Smooth muscle cell (in vitro differentiated cells): ENCODE measurements at regions not wholly inside any gene's neighbourhood (a gene's known extent, or its start where the extent isn't known, plus 50 kb on each side); places are given as distances from the start of the nearest gene placed in this dataset.

Source experiments
- DNase-seq: peaks from one replicate; lab custom pipeline; 2025; ENCODE audit not compliant: unreplicated experiment; lab: John Stamatoyannopoulos, UW
- H2AFZ ChIP-seq: fragments of 200-600 bp; sonication (generic); 2 replicates; pipeline ENCODE4 v1.6.0; 2016; ENCODE audit warnings: antibody characterized with exemption, low read depth, mild to moderate bottlenecking
- H3F3A ChIP-seq: fragments of 200-600 bp; sonication (generic); 2 replicates; pipeline ENCODE4 v1.6.0; 2017; ENCODE audit warnings: antibody characterized with exemption, low read depth
- H3K27ac ChIP-seq: fragments of 200-600 bp; sonication (generic); 2 replicates; pipeline ENCODE4 v1.5.1; 2016; ENCODE audit warnings: low read depth, mild to moderate bottlenecking
- H3K27me3 ChIP-seq: fragments of 200-600 bp; sonication (generic); 2 replicates; pipeline ENCODE4 v1.6.1; 2016; ENCODE audit warnings: low read depth, mild to moderate bottlenecking
- H3K36me3 ChIP-seq: fragments of 200-600 bp; sonication (generic); 2 replicates; pipeline ENCODE4 v1.5.1; 2016; ENCODE audit warnings: low read depth
- H3K4me1 ChIP-seq: fragments of 200-600 bp; sonication (generic); 2 replicates; pipeline ENCODE4 v1.5.1; 2016; ENCODE audit warnings: low read depth
- H3K4me2 ChIP-seq: fragments of 200-600 bp; sonication (generic); 2 replicates; pipeline ENCODE4 v1.6.0; 2016; ENCODE audit warnings: mild to moderate bottlenecking
- H3K4me3 ChIP-seq: fragments of 200-600 bp; sonication (generic); 2 replicates; pipeline ENCODE4 v1.5.1; 2016; ENCODE audit warnings: mild to moderate bottlenecking
- H3K79me2 ChIP-seq: fragments of 200-600 bp; sonication (generic); 2 replicates; pipeline ENCODE4 v1.6.0; 2016; ENCODE audit warnings: low read depth, mild to moderate bottlenecking
- H3K9ac ChIP-seq: fragments of 200-600 bp; sonication (generic); 2 replicates; pipeline ENCODE4 v1.6.0; 2016; ENCODE audit warnings: low read depth
- H3K9me3 ChIP-seq: fragments of 200-600 bp; sonication (generic); replicated peaks from 2 replicates; pipeline ENCODE4 v1.5.1; 2016; ENCODE audit warnings: low read depth
- H4K20me1 ChIP-seq: fragments of 200-600 bp; sonication (generic); 2 replicates; pipeline ENCODE4 v1.6.0; 2016; ENCODE audit warnings: low read depth
- WGBS: methylation state at CpG from one replicate; pipeline ENCODE4 v1.1.7; 2016; ENCODE audit warnings: low lambda C conversion rate; 5-methylcytosine and 5-hydroxymethylcytosine counted together
- TF ChIP-seq, protein P1 (sequence below): fragments of 200-600 bp; sonication (generic); IDR thresholded peaks from 2 replicates; pipeline ENCODE4 v1.5.1; 2017; ENCODE audit warnings: borderline replicate concordance, mild to moderate bottlenecking, antibody characterized with exemption; ENCODE audit not compliant: insufficient read depth, poor library complexity, severe bottlenecking

DNA sequence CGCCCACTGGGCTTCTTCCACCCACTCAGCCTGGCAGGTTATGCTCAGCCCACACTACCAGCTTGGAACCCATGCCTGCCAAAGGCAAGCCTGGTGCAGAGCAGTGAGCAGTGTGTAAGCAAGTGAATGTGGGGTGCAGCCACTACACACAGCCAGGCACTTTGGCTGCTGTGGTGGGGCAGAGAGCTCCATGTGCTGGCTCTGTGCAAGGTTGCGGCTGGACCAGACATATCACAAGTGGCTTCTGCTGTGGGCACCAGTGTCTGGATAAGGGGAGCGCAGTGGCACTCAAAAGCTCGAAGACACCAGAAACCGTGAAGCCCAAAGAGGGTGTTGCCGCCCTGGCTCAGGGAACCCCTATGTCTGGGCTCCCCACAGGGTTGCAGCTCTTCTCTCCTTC is 563.7 kb downstream of the SI start:
- H3K4me1 ChIP-seq, result no peaks in the 10 kb centered on the region
- TF ChIP-seq, protein P1, sequence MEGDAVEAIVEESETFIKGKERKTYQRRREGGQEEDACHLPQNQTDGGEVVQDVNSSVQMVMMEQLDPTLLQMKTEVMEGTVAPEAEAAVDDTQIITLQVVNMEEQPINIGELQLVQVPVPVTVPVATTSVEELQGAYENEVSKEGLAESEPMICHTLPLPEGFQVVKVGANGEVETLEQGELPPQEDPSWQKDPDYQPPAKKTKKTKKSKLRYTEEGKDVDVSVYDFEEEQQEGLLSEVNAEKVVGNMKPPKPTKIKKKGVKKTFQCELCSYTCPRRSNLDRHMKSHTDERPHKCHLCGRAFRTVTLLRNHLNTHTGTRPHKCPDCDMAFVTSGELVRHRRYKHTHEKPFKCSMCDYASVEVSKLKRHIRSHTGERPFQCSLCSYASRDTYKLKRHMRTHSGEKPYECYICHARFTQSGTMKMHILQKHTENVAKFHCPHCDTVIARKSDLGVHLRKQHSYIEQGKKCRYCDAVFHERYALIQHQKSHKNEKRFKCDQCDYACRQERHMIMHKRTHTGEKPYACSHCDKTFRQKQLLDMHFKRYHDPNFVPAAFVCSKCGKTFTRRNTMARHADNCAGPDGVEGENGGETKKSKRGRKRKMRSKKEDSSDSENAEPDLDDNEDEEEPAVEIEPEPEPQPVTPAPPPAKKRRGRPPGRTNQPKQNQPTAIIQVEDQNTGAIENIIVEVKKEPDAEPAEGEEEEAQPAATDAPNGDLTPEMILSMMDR, result no peak
- WGBS, result 96% methylated on average over 6 of the region's 6 CpGs

DNA sequence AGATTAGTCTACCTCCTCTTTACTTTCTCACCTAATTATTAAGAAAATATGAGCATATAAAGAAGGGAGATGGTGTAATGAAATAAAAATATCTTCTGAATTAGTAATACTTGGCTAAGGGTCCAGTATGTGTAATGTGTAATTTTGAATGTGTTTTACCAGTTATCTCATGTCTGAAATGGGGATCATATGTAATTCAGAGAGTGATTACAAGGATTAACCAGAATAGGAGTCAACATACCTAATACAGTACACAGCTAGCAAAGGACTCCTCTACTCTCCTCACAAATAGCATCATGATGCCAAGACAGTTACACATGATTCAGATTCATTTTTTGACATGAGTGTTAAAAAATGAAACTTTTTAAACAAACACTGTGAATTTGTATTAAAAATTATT is 570.4 kb downstream of the SI start:
- Histone ChIP-seq H2AFZ (no peak overlapping the region), H3K79me2 (no peaks in the 10 kb centered on the region), H4K20me1 (no peaks in the 10 kb centered on the region), H3K36me3 (no peaks in the 10 kb centered on the region), H3K9me3 (no peaks in the 10 kb centered on the region), H3K4me3 (no peak overlapping the region), H3K27me3 (no peaks in the 10 kb centered on the region), H3F3A (no peaks in the 10 kb centered on the region), H3K27ac (no peak overlapping the region), H3K4me2 (no peak overlapping the region), H3K9ac (no peak overlapping the region), H3K4me1 (no peaks in the 10 kb centered on the region)
- TF ChIP-seq, protein P1, result no peak
- DNase-seq, result no peak

More for the DNA sequence above, 563.7 kb downstream of the SI start:
- H2AFZ ChIP-seq, result no peak overlapping the region
- H3K4me3 ChIP-seq, result no peak overlapping the region
- no peaks in the 10 kb centered on the region for H3K27me3 ChIP-seq
- no peaks in the 10 kb centered on the region for H3K36me3 ChIP-seq
- no peaks in the 10 kb centered on the region for H4K20me1 ChIP-seq
- no peaks in the 10 kb centered on the region for H3F3A ChIP-seq
- no peak for DNase-seq
- H3K4me2 ChIP-seq, result no peak overlapping the region
- no peaks in the 10 kb centered on the region for H3K79me2 ChIP-seq
- no peaks in the 10 kb centered on the region for H3K9me3 ChIP-seq
- H3K27ac ChIP-seq, result no peak overlapping the region
- no peak overlapping the region for H3K9ac ChIP-seq

DNA sequence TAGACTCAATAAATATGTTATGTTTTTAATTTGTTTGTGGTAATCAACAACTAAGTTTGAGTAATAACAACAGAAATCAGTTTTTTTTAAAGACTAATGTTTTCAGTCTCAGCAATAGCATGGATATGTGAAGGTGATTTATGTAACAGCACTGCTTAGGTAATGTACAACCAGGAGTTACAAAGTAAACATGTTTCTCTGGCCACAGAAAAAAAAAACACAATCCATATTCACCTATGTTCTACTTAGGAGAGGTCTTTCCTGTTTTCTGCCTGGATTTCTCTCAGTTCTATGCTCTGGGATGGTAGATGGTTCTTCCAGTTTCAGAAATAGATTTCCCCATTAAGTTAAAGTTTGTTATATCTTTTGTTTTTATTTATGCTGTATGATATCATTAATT is 579.4 kb downstream of the SI start:
- Histone ChIP-seq H3K9ac (no peak overlapping the region), H3K79me2 (no peaks in the 10 kb centered on the region), H3K27ac (no peak overlapping the region), H3K4me1 (no peaks in the 10 kb centered on the region), H3K9me3 (no peaks in the 10 kb centered on the region), H2AFZ (no peak overlapping the region), H3K36me3 (no peaks in the 10 kb centered on the region), H3F3A (no peaks in the 10 kb centered on the region), H3K4me3 (no peak overlapping the region), H4K20me1 (no peaks in the 10 kb centered on the region), H3K27me3 (no peaks in the 10 kb centered on the region), H3K4me2 (no peak overlapping the region)
- TF ChIP-seq, protein P1, result no peak
- DNase-seq, result no peak

DNA sequence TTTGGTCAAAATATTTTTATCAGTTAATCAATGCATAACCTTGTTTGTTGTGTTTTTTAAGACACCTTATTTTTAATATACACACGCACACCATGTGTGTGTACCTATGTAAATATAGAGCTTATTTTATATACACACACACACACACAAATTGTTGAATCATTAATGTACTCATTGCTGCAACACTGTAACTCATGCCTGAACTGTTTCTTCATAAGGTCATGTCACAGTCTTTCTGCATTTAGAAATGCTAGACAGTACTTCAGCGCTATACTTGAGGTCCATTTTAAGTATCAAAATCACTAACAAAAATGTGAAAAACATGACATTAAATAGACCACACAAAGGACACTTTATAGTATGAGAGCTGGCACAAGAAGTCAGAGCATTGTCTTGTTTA is 589.4 kb downstream of the SI start:
- Histone ChIP-seq H3K4me2 (no peak overlapping the region), H3K9me3 (no peaks in the 10 kb centered on the region), H3K9ac (no peak overlapping the region), H3K4me1 (no peaks in the 10 kb centered on the region), H2AFZ (no peak overlapping the region), H3F3A (no peaks in the 10 kb centered on the region), H3K79me2 (no peaks in the 10 kb centered on the region), H4K20me1 (no peaks in the 10 kb centered on the region), H3K36me3 (no peaks in the 10 kb centered on the region), H3K27ac (no peak overlapping the region), H3K27me3 (no peaks in the 10 kb centered on the region), H3K4me3 (no peak overlapping the region)
- TF ChIP-seq, protein P1, result no peak
- WGBS, result 94% methylated on average over 2 of the region's 2 CpGs
- no peak for DNase-seq
